ENCODE measurements at regions not wholly inside any gene's neighbourhood (a gene's known extent, or its start where the extent isn't known, plus 50 kb on each side); places are given as distances from the start of the nearest gene placed in this dataset.
"Not testable (repeated sequence)": the region's sequence is repeated elsewhere in the genome, so short reads cannot be mapped to it uniquely, and the experiment has no call there.

GRCh38 chr17:20721171-20721570 lies 141.6 kb downstream of the CDRT15L2 start (continued):
- TF ChIP-seq MGA (IDR thresholded peaks at IDR 0.05), result no peak
- TF ChIP-seq DPF2 (IDR thresholded peaks at IDR 0.05), result no peak

- H3K27me3 ChIP-seq (ENCODE audit: control insufficient read depth in 2 of 2, insufficient read depth in 2 of 2, low read length in 2 of 2); H3K9me1 ChIP-seq (ENCODE audit: control insufficient read depth, insufficient read depth, low read length); H3K79me2 ChIP-seq (ENCODE audit: control insufficient read depth, insufficient read depth, low read length); H3K4me1 ChIP-seq (replicated peaks in 1 of 2; ENCODE audit: control insufficient read depth in 2 of 2, insufficient read depth in 2 of 2, low read length in 2 of 2); DNase-seq (ENCODE audit: extremely low read depth in 1 of 4, low spot score in 3 of 4); CTCF ChIA-PET (ENCODE audit: low intra/inter-chr PET ratio); H3K9me3 ChIP-seq (replicated peaks; ENCODE audit: control insufficient read depth, insufficient read depth, low read depth, low read length); H4K20me1 ChIP-seq (replicated peaks; ENCODE audit: control insufficient read depth, insufficient read depth, low read length); POLR2A ChIA-PET; H3K9ac ChIP-seq (ENCODE audit: insufficient read depth in 1 of 2, low read depth in 2 of 2, low read length in 2 of 2); H3K4me3 ChIP-seq; in situ Hi-C loops (cut with MboI); BruUV-seq (replicated peaks); FAIRE-seq; H3K4me2 ChIP-seq (ENCODE audit: insufficient read depth, low read length); H3K36me3 ChIP-seq (ENCODE audit: control insufficient read depth, insufficient read depth, low read length); H3K27ac ChIP-seq (ENCODE audit: extremely low read depth, low read depth, low read length); intact Hi-C loops (cut with micrococcal nuclease); ATAC-seq; H2AFZ ChIP-seq (ENCODE audit: low read depth, low read length): not testable (repeated sequence)
- 32% methylated on average over 1 of the region's 1 CpG for WGBS (ENCODE audit: insufficient coverage, low coverage, missing lambda C conversion rate)
These were observed 144.9 kb downstream of the CDRT15L2 start for GRCh38 chr17:20724391-20724790.

- FAIRE-seq; in situ Hi-C loops (cut with MboI); H3K9me3 ChIP-seq (replicated peaks; ENCODE audit: control insufficient read depth, insufficient read depth, low read depth, low read length); DNase-seq (ENCODE audit: extremely low read depth in 1 of 4, low spot score in 3 of 4); H3K36me3 ChIP-seq (ENCODE audit: control insufficient read depth, insufficient read depth, low read length); BruUV-seq (replicated peaks); intact Hi-C loops (cut with micrococcal nuclease); H3K9me1 ChIP-seq (ENCODE audit: control insufficient read depth, insufficient read depth, low read length); ATAC-seq; H3K27ac ChIP-seq (ENCODE audit: extremely low read depth, low read depth, low read length); H3K79me2 ChIP-seq (ENCODE audit: control insufficient read depth, insufficient read depth, low read length); H3K27me3 ChIP-seq (ENCODE audit: control insufficient read depth in 2 of 2, insufficient read depth in 2 of 2, low read length in 2 of 2); H3K4me1 ChIP-seq (replicated peaks in 1 of 2; ENCODE audit: control insufficient read depth in 2 of 2, insufficient read depth in 2 of 2, low read length in 2 of 2); H4K20me1 ChIP-seq (replicated peaks; ENCODE audit: control insufficient read depth, insufficient read depth, low read length); H3K9ac ChIP-seq (ENCODE audit: insufficient read depth in 1 of 2, low read depth in 2 of 2, low read length in 2 of 2); POLR2A ChIA-PET; H3K4me3 ChIP-seq; CTCF ChIA-PET (ENCODE audit: low intra/inter-chr PET ratio); H3K4me2 ChIP-seq (ENCODE audit: insufficient read depth, low read length); H2AFZ ChIP-seq (ENCODE audit: low read depth, low read length): not testable (repeated sequence)
- WGBS (ENCODE audit: insufficient coverage, low coverage, missing lambda C conversion rate), result 9% methylated on average over 7 of the region's 7 CpGs
These were observed 147.7 kb downstream of the CDRT15L2 start for GRCh38 chr17:20727201-20727600.
